ENCODE measurements at regions not wholly inside any gene's neighbourhood (a gene's known extent, or its start where the extent isn't known, plus 50 kb on each side); places are given as distances from the start of the nearest gene placed in this dataset.

- TF ChIP-seq ZNF462 (CRISPR knock-in tag; IDR thresholded peaks at IDR 0.05): no peak
These were observed 49.8 kb upstream of the PAK1 start (continued) for GRCh38 chr11:77523712-77524111.
